A549 (cell line): ENCODE measurements at regions not wholly inside any gene's neighbourhood (a gene's known extent, or its start where the extent isn't known, plus 50 kb on each side); places are given as distances from the start of the nearest gene placed in this dataset.
"Not testable (repeated sequence)": the region's sequence is repeated elsewhere in the genome, so short reads cannot be mapped to it uniquely, and the experiment has no call there.

Experiments
- ATAC-seq, 2 experiments: fragments of 200-7000 bp in 1 of 2; fragments of >200 bp in 1 of 2; cut with Nextera tagmentation in 1 of 2; cut with Tn5 transposase in 1 of 2; 3 replicates each; pipeline versions ENCODE4 v1.8.0 to v1.9.1; 2018 to 2020; ENCODE audit warnings: mild to moderate bottlenecking in 1 of 2, moderate library complexity in 1 of 2
- CTCF ChIA-PET: fragments of 300-600 bp; sonication (Branson Sonifier 250); formaldehyde crosslinking; extraction: SDS; loops from one replicate; lab custom pipeline; 2021; ENCODE audit warnings: antibody characterized with exemption, inconsistent platforms; lab: Yijun Ruan, JAX
- POLR2A ChIA-PET: fragments of 350-600 bp; formaldehyde crosslinking; extraction: SDS; loops from one replicate; lab custom pipeline; 2021; ENCODE audit warnings: antibody characterized with exemption, inconsistent platforms; lab: Yijun Ruan, JAX
- DNase-seq, 2 experiments: peaks; one replicate each; pipeline versions ENCODE4 v3.0.0 to v3.0.0-alpha.2; 2011 to 2016; ENCODE audit warnings: low read depth in 1 of 2, low spot score in 1 of 2
- FAIRE-seq: peaks from 2 replicates; lab custom pipeline; 2011; peaks lifted over from hg19 to GRCh38; lab: Jason Lieb, UNC
- H3K27ac ChIP-seq, 2 experiments: fragments of >200 bp; sonication (Bioruptor Twin); formaldehyde crosslinking; 3 replicates each; pipeline ENCODE4 v1.5.1; 2016 to 2017
- H3K4me1 ChIP-seq: fragments of >200 bp; sonication (Bioruptor Twin); formaldehyde crosslinking; 3 replicates; pipeline ENCODE4 v1.6.1; 2016
- H3K4me2 ChIP-seq: fragments of >200 bp; sonication (Bioruptor Twin); formaldehyde crosslinking; 3 replicates; pipeline ENCODE4 v1.6.1; 2016
- H3K4me3 ChIP-seq: fragments of >200 bp; sonication (Bioruptor Twin); formaldehyde crosslinking; 3 replicates; pipeline ENCODE4 v1.5.1; 2016
- H3K9me3 ChIP-seq: fragments of >200 bp; sonication (Bioruptor Twin); formaldehyde crosslinking; 3 replicates; pipeline ENCODE4 v1.6.1; 2016
- CHD2 ChIP-seq: fragments of 150-350 bp; IDR thresholded peaks from 2 replicates; pipeline ENCODE4 v1.6.1; 2014; ENCODE audit warnings: low read length; ENCODE audit not compliant: partially characterized antibody
- CHD4 ChIP-seq: fragments of 200-600 bp; sonication (generic); IDR thresholded peaks from 2 replicates; pipeline ENCODE4 v1.6.1; 2016; ENCODE audit warnings: antibody characterized with exemption, mild to moderate bottlenecking, borderline replicate concordance
- EHF ChIP-seq: fragments of 250-450 bp; sonication (Bioruptor Pico); IDR thresholded peaks from 2 replicates; pipeline ENCODE4 v1.5.0; 2020; ENCODE audit warnings: mild to moderate bottlenecking
- ESRRA ChIP-seq: fragments of 150-350 bp; IDR thresholded peaks from 2 replicates; pipeline ENCODE4 v1.6.1; 2014; ENCODE audit warnings: mild to moderate bottlenecking, low read length, borderline replicate concordance
- GATA3 ChIP-seq: IDR thresholded peaks from 2 replicates; pipeline ENCODE4 v1.6.1; 2012; ENCODE audit warnings: borderline replicate concordance
- HEYL ChIP-seq: fragments of 250-450 bp; sonication (Bioruptor Pico); IDR thresholded peaks from 2 replicates; pipeline ENCODE4 v1.8.0; 2021; ENCODE audit warnings: mild to moderate bottlenecking, moderate library complexity
- HOXB13 ChIP-seq: fragments of 250-450 bp; sonication (Bioruptor Pico); IDR thresholded peaks from 2 replicates; pipeline ENCODE4 v1.5.0; 2020; ENCODE audit warnings: low read depth, mild to moderate bottlenecking, moderate library complexity
- HOXB5 ChIP-seq: fragments of 250-450 bp; sonication (Bioruptor Pico); IDR thresholded peaks from 2 replicates; pipeline ENCODE4 v1.5.0; 2020; ENCODE audit warnings: mild to moderate bottlenecking, moderate library complexity
- KDM1A ChIP-seq: fragments of 200-600 bp; sonication (generic); IDR thresholded peaks from 2 replicates; pipeline ENCODE4 v1.6.1; 2016; ENCODE audit warnings: low read depth, mild to moderate bottlenecking
- MYC ChIP-seq: IDR thresholded peaks from 2 replicates; pipeline ENCODE4 v1.6.1; 2012; ENCODE audit warnings: mild to moderate bottlenecking, inconsistent platforms, low read length, improper control_type of control experiment, borderline replicate concordance
- NPAS2 ChIP-seq: fragments of 250-450 bp; sonication (Bioruptor Pico); IDR thresholded peaks from 2 replicates; pipeline ENCODE4 v1.8.0; 2022; ENCODE audit warnings: mild to moderate bottlenecking, moderate library complexity, borderline replicate concordance
- PHF8 ChIP-seq: fragments of 200-600 bp; sonication (generic); IDR thresholded peaks from 2 replicates; pipeline ENCODE4 v1.6.1; 2016; ENCODE audit warnings: low read depth, mild to moderate bottlenecking, antibody characterized with exemption, moderate library complexity, borderline replicate concordance
- POLR2AphosphoS2 ChIP-seq: conservative IDR thresholded peaks from 2 replicates; pipeline ENCODE4 v1.6.1; 2012; ENCODE audit warnings: low read length, improper control_type of control experiment, inconsistent platforms
- RARB ChIP-seq: fragments of 250-450 bp; sonication (Bioruptor Pico); IDR thresholded peaks from 2 replicates; pipeline ENCODE4 v1.8.0; 2021; ENCODE audit warnings: mild to moderate bottlenecking, moderate library complexity
- RFX5 ChIP-seq: fragments of 450-650 bp; IDR thresholded peaks from 2 replicates; pipeline ENCODE4 v1.7.1; 2014; ENCODE audit warnings: antibody characterized with exemption, mild to moderate bottlenecking, moderate library complexity
- RNF2 ChIP-seq: fragments of 200-600 bp; sonication (generic); IDR thresholded peaks from 2 replicates; pipeline ENCODE4 v1.6.1; 2016; ENCODE audit warnings: low read depth, mild to moderate bottlenecking, antibody characterized with exemption, moderate library complexity, borderline replicate concordance
- SREBF2 ChIP-seq: fragments of 450-650 bp; IDR thresholded peaks from 2 replicates; pipeline ENCODE4 v1.6.1; 2014; ENCODE audit warnings: mild to moderate bottlenecking, moderate library complexity
- WGBS: methylation state at CpG from one replicate; pipeline ENCODE4 v1.1.6; 2017; ENCODE audit errors: missing lambda C conversion rate; 5-methylcytosine and 5-hydroxymethylcytosine counted together
- TF ChIP-seq, protein P1 (sequence below): IDR thresholded peaks from 2 replicates; pipeline ENCODE4 v1.6.1; 2012; ENCODE audit warnings: low read depth, borderline replicate concordance
- TF ChIP-seq, protein P2 (sequence below): fragments of 250-450 bp; sonication (Bioruptor Pico); IDR thresholded peaks from 2 replicates; pipeline ENCODE4 v1.5.0; 2021; ENCODE audit warnings: mild to moderate bottlenecking, moderate library complexity, borderline replicate concordance
- TF ChIP-seq, protein P3 (sequence below): IDR thresholded peaks from 2 replicates; pipeline ENCODE4 v1.6.1; 2012
- TF ChIP-seq, protein P4 (sequence below): fragments of 250-450 bp; sonication (Bioruptor Pico); IDR thresholded peaks from 2 replicates; pipeline ENCODE4 v1.5.0; 2020; ENCODE audit warnings: low read depth, mild to moderate bottlenecking, moderate library complexity

DNA sequence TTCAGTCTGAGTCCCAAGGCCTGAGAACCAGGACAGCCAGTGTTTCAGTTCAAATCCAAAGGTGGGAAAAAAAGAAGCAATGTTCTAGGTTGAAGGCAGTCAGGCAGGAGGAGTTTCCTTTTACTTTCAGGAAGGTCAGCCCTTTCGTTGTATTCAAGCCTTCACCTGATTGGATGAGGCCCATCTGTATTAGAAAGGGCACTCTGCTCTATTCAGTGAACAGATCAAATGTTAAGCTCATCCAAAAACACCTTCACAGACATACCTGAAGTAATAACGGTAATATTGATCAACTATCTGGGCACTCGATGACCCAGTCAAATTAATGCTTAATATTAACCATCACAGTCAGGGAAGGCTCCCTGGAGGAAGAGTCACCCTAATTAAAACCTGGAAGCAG, 60.9 kb downstream of the IRX5 start:
- Histone ChIP-seq H3K27ac (no peak overlapping the region), H3K4me3 (no peak overlapping the region), H3K4me2 (no peak overlapping the region), H3K9me3 (no peaks in the 10 kb centered on the region)
- no peak for FAIRE-seq
- ChIA-PET CTCF (no interaction called here), POLR2A (no interaction called here)
- TF ChIP-seq SREBF2, result no peak
- TF ChIP-seq, protein P1, sequence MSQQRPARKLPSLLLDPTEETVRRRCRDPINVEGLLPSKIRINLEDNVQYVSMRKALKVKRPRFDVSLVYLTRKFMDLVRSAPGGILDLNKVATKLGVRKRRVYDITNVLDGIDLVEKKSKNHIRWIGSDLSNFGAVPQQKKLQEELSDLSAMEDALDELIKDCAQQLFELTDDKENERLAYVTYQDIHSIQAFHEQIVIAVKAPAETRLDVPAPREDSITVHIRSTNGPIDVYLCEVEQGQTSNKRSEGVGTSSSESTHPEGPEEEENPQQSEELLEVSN, result no peak
- TF ChIP-seq PHF8, result no peak
- no peak for TF ChIP-seq HOXB13 (CRISPR knock-in tag)
- TF ChIP-seq CHD4, result no peak
- TF ChIP-seq HOXB5 (CRISPR knock-in tag), result no peak
- TF ChIP-seq CHD2, result no peak
- TF ChIP-seq ESRRA, result no peak
- no peak for TF ChIP-seq MYC
- TF ChIP-seq, all 56 proteins: peak for 0
- H3K4me1 ChIP-seq, result no peaks in the 10 kb centered on the region
- WGBS, result 20% methylated on average over 3 of the region's 3 CpGs
- no peak for ATAC-seq
- DNase-seq, result no peak

DNA sequence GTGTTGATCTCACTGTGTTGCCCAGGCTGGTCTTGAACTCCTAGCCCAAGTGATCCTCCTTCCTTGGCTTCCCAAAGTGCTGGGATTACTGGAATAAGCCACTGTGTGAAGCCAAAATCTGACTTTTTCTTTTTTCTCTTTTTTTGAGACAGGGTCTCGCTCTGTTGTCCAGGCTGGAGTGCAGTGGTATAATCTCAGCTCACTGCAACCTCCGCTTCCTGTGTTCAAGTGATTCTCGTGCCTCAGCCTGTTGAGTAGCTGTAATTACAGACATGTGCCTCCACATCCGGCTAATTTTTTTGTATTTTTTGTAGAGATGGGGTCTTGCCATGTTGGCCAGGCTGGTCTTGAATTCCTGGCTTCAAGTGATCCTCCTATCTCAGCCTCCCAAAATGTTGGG, 61.3 kb downstream of the IRX5 start:
- H3K27ac ChIP-seq, H3K9me3 ChIP-seq, POLR2A ChIA-PET, ATAC-seq, DNase-seq, FAIRE-seq, H3K4me1 ChIP-seq, CTCF ChIA-PET, H3K4me3 ChIP-seq, H3K4me2 ChIP-seq: not testable (repeated sequence)
- 36% methylated on average over 4 of the region's 4 CpGs for WGBS

DNA sequence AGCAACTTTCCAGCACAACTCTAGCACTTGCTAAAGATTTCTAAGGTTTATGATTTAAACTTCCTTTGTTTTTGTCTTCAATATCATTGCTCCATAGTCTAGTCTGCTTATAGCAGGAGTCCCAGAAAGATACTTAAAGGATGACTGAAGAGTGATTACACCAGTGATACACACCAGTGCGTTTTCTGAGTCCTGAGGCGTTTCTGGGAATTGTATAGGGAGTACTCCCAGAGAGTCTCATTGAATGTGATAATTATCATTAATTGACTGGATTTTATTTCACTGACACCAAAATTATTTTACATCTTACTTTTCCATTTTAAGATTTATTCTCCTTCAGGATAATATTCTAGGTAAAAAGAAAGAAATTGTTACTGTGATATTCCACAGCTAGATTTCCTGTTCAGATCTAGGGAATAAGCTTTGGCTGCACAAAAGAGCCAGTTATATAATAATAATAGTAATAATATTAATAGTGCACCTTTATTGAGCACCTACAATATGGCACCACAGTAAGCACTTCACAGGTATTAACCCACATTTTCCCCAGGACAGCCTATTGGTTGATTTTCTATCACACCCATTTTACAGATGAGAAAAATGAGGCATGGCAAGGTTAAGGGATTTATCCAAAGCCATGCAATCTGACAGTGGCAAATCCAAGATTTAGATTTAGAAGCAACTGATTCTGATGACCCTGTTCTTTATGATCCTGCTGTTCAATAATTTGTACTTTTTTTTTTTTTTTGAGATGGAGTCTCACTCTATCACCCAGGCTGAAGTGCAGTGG, 62.6 kb downstream of the IRX5 start:
- WGBS, result 10% methylated on average over 2 of the region's 2 CpGs
- no peak for FAIRE-seq
- ChIA-PET CTCF (no interaction called here), POLR2A (no interaction called here)
- no peak for DNase-seq
- TF ChIP-seq GATA3 (no peak), RNF2 (no peak), NPAS2 (CRISPR knock-in tag) (no peak), EHF (CRISPR knock-in tag) (no peak), HEYL (CRISPR knock-in tag) (no peak), CHD4 (no peak), RFX5 (no peak), RARB (CRISPR knock-in tag) (no peak), POLR2AphosphoS2 (no peak), KDM1A (no peak), CHD2 (no peak)
- TF ChIP-seq, protein P2, sequence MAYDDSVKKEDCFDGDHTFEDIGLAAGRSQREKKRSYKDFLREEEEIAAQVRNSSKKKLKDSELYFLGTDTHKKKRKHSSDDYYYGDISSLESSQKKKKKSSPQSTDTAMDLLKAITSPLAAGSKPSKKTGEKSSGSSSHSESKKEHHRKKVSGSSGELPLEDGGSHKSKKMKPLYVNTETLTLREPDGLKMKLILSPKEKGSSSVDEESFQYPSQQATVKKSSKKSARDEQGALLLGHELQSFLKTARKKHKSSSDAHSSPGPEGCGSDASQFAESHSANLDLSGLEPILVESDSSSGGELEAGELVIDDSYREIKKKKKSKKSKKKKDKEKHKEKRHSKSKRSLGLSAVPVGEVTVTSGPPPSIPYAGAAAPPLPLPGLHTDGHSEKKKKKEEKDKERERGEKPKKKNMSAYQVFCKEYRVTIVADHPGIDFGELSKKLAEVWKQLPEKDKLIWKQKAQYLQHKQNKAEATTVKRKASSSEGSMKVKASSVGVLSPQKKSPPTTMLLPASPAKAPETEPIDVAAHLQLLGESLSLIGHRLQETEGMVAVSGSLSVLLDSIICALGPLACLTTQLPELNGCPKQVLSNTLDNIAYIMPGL (CRISPR knock-in tag), result no peak
- TF ChIP-seq, protein P3, sequence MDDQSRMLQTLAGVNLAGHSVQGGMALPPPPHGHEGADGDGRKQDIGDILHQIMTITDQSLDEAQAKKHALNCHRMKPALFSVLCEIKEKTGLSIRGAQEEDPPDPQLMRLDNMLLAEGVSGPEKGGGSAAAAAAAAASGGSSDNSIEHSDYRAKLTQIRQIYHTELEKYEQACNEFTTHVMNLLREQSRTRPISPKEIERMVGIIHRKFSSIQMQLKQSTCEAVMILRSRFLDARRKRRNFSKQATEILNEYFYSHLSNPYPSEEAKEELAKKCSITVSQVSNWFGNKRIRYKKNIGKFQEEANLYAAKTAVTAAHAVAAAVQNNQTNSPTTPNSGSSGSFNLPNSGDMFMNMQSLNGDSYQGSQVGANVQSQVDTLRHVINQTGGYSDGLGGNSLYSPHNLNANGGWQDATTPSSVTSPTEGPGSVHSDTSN, result no peak
- TF ChIP-seq, protein P4, sequence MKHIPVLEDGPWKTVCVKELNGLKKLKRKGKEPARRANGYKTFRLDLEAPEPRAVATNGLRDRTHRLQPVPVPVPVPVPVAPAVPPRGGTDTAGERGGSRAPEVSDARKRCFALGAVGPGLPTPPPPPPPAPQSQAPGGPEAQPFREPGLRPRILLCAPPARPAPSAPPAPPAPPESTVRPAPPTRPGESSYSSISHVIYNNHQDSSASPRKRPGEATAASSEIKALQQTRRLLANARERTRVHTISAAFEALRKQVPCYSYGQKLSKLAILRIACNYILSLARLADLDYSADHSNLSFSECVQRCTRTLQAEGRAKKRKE (CRISPR knock-in tag), result no peak
- TF ChIP-seq, all 56 proteins: peak for 0
- no peaks in the 10 kb centered on the region for H3K4me1 ChIP-seq
- H3K9me3 ChIP-seq, result no peaks in the 10 kb centered on the region
- no peak overlapping the region for H3K4me2 ChIP-seq
- no peak for ATAC-seq
- no peak overlapping the region for H3K4me3 ChIP-seq
- no peak overlapping the region for H3K27ac ChIP-seq
